ENCODE measurements at regions not wholly inside any gene's neighbourhood (a gene's known extent, or its start where the extent isn't known, plus 50 kb on each side); places are given as distances from the start of the nearest gene placed in this dataset.

- DNase-seq = no peak
Measured at GRCh38 chr9:14031810-14032209, 282.1 kb downstream of the NFIB start.

DNA sequence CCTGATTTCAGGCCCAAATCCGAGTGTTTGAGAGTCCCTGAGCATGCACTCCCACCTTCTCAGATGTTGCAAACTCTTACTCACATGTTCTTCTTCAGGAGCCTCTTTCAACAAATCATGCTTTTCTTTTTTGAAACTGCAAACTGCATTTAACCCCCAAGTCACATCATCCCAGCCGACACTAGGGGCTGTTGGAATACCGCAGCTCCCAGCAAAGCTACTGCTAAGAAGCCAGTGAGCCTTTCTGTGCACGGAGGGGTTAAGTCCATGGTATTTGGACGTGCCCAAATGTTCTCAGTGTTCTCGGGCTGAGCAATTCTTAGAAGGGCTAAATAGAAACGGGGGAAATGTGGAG, 282.9 kb downstream of the NFIB start:
- DNase-seq = peak; percentile 49

DNA sequence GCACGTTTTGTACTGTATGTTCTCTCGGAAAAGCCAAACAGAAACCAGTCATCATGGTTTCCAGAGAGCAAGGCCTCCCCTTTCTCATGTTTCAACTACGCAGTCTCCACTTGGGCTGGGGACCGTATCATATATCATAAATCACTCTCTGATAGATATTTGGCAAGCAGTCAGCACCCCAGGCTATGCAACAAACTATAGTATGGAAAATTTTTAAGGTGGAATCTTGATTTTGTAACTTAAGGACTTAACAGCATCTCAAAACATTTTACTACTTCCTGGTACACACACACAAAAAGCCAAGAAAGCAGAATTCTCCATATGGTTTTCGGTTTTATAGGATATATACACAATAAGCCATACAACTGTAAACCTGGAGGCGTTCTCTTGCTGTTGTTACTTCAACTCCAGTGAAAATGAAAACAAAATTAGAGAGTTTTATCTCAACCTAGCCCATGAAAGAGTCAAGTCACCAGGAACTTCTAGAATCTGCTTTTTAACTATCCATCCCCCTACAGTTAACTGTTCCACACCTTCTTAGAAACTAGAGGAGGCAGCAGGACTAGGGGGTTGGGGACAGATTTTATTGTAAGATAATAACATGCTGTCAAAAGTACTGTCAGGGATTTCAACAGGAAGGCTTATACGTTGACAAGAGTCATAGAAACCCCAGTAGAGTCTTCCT, 283.4 kb downstream of the NFIB start:
- peak; percentile 55 for DNase-seq

DNA sequence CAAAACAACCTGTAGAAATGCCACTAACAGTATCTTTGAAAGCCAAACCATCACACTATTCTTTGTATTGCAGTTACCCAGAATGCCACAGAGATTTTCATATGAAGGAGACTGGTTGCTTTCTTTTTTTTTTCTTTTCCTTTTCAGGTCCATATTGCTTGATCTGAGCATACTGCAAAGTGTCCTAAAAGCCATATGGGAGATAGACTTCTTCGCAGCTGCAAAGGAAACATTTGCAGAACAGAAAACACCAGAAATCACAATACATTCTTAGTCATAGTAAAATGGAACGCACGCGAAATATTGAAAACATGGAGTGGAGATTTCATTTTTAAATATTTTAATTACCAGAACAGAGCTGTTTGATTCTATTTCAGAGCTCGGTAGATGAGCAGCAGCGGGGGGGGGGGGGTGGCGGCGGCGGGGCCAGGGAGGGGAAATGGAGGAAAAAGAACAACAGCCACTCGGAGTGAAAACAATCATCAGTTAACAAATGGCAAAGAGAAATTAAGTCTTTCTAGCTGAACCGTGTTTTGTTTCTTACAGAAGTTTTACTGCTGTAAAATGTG, 284.1 kb downstream of the NFIB start:
- DNase-seq = no peak

DNA sequence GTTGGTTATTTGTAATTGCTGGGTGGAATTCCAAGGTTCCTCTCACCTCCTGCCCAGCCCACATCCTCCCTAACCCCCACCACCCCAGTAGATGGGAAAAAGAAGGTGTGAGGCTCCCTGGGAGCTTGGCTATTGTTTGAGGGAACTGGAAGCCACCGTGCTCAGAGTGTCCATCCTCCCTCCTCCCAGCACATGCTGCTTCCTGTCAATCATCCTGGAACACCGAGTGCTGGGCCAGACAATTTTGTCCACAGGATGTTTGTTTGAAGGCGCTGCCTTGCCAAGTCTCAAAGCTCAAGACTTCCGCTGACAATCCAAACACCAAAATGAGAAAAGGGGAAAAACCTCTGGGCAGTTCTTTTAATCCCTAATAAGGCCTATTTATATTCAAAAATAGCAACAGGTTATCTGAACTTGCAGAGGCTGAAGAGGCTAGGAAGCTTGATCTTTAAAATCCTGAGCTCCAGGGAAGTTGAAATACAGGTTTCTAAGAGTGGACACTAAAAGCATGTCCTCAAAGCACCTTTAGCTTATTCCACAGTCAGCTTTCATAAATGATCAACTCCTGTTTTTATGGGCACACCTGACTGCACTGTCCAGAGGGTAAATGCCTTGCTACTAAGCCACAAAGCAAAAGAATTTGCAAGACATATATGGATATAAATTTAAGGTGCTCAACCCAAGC, 286.7 kb downstream of the NFIB start:
- no peak for DNase-seq

DNA sequence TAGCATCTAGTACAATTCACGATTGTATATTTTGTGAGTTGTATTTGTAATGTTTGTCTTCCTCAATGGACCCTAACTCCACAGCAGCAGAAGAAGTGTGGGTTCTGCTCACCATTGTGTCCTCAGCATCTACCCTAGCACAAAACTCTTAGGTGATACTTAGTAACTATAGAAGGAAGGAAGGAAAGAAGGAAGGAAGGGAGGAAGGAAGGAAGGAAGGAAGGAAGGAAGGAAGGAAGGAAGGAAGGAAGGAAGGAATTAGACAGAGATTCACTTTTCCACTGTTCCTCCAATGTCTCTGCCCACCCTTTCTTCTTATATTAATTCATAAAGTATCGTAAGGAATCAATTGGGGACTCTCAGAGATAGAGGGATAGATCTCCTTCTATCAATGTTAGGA, 288.2 kb downstream of the NFIB start:
- no peak for DNase-seq

GRCh38 chr9:14023285-14023684, 290.7 kb downstream of the NFIB start:
- no peak for DNase-seq

GRCh38 chr9:14021871-14022525, 291.9 kb downstream of the NFIB start:
- peak; percentile 35 for DNase-seq

- DNase-seq = peak; percentile 4
Measured at GRCh38 chr9:14018081-14018480, 295.9 kb downstream of the NFIB start.

DNA sequence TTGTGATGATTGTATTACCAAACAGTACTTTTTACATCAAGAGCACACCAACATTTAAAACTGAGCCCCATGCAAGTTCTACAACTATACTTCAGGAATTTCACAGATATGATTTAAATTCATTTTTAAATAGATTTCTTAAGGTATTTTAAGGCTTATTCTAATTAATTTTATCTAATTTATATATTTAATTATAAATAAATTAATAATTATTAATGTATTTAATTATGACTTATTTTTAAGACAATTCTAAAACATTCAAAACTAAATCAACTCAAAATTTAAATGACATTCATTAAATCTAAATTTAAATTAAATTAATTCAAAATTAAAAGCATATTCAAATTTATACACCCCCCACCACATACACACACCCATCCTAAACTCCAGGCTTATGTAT, 299.2 kb downstream of the NFIB start:
- DNase-seq = no peak

GRCh38 chr9:14014218-14014617, 299.7 kb downstream of the NFIB start:
- DNase-seq = no peak

- no peak for DNase-seq
Measured at GRCh38 chr9:14011799-14012560, 302.0 kb downstream of the NFIB start.

DNA sequence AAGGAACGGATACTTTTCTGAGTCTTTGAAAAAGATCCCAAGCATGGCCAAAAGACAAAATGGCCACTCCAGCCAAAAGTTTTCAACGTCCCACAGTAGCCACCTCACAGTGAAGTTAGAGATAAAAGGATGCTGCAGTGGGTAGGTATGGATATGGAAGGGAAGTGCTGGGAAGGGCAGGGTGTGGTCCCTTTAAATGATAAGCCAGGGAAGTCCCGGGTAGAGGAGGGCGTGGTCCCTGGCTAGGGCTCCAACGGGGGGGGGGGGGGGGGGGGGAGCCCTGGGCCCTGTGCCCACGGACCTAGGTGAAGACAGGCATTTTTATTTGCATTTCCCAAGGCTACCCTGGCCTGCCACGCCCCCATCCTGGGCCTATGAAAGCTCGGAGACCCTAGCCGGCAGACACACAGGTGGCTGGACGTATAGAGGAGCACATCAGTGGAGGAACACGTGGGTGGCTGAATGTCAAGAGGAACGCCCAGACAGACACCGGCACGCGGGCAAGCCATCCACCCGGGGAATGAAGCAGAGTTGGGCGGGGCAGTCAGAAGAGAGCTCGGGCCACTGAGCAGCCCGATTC, 306.7 kb downstream of the NFIB start:
- DNase-seq = no peak

DNA sequence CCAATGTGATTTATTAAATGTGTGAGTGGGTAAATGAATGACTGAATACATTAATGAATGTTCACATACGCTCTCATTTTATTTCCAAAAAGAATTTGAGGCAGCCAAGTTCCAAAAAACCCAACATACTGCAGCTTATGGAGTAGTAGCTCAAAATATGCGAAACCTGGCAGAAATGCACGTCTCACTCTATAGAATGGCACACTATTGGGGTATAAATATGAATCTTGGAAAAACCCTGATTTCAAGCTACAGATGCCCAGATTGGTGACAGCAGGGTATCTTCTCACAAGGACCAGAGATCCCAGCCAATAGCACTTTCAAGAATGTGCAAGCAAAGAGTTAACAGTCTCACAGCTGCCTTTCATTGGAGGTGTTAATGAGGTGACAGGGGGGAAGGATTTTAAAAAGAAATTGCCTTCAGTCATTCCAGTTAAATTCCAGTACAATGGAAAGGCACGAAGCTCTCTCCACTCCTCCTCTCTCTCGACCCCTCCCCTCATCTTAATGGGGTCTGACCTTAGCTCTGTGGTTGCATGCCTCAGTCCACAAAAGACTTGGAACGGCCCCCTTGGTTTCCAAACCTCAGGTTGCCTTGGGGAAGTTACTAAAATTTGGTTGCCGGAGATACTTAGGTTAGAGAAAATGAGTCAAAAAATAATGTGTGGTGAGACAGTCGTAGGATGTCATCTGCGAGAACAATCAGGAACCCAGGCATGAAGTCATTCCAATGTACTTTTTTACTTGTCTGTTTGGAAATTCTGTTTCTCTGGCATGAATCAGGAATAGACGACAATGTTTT, 307.4 kb downstream of the NFIB start:
- DNase-seq = no peak

DNA sequence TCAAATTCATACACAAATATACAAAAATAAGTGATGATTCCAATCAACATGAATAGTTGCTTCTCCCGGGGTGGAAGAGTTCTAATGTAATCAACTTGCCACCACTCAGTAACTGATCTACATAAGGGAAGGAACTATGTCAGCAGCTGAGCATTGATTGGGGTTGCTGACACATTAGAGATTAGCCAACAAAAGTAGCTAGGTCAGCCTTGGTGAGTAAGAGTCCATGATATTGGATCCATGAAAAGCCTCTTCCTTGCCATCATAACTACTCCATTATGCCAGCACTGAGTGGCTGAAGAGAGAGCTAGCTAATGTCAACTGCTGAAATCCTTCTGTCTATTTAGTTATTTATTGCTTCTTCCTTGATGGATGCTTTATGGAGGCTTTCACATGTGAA, 309.8 kb downstream of the NFIB start:
- DNase-seq = no peak

- DNase-seq = no peak
Measured at GRCh38 chr9:13994240-13994639, 319.7 kb downstream of the NFIB start.

DNA sequence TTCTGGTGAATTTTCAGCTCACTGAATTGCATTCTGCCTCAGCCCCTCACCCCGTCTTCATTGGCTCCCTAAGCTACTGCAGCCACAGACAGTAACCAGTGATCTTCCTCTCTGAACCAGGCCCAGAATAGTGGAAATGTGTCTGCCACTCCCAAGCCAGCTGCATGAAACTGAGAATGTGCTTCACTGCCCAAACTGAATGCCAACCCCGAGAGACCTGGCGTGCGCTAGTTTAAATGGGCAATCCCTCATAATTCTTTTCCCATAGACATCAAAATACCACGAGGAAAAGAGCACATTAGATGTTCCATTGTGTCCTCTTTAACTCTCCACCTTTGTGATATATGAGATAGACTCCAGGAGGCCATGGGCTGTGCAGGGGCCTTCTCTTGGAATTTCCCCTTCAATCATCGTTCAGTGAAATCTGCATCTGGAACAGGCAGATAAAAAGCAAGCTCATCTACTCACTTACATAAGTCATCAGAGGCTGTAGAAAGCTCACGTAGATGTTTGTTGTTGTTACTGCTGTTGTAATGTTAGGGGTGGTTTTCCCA, 320.2 kb downstream of the NFIB start:
- no peak for DNase-seq

- DNase-seq = no peak
Measured at GRCh38 chr9:13992138-13993088, 321.5 kb downstream of the NFIB start.

- DNase-seq = no peak
Measured at GRCh38 chr9:13991395-13991794, 322.5 kb downstream of the NFIB start.

DNA sequence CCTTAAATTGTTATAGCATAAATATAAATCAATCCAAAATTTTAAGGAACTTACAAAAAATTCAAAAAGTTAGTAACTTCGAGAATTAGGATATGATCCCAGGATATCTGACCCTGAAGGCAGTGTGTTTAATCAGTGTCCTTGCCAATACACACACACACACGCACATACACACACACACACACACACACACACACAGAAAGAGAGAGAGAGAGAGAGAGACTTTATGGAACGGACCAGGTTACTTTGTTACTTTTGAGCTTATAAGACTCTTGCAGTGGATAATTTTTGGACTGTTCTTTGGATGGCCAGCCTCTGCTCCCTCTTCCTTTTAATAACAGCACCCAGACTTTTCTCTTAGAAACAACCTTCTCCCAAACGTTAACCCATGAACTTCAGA, 322.9 kb downstream of the NFIB start:
- no peak for DNase-seq

GRCh38 chr9:13990331-13990730, 323.6 kb downstream of the NFIB start:
- DNase-seq = no peak
